ENCODE measurements at regions not wholly inside any gene's neighbourhood (a gene's known extent, or its start where the extent isn't known, plus 50 kb on each side); places are given as distances from the start of the nearest gene placed in this dataset.
"Not testable (repeated sequence)": the region's sequence is repeated elsewhere in the genome, so short reads cannot be mapped to it uniquely, and the experiment has no call there.

DNA sequence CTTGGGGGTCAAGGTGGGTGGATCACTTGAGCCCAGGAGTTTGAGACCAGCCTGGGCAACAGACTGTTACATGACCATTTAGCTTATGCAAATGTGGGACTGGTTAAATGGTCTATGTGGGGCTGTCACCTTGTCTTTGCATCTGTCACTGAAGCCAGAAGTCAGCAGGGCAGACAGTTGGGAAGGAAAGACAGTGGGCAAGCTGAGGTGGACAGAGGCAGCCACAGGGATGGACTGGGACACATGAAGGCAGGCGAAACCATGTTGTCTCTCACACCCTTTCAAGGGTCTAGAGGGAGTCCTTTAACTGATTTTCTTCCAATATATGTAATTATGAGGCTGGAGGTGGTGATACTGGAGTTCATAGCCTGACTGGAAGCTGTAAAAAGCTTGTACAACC is 426.4 kb downstream of the TMEM121 start:
- Histone ChIP-seq H3K4me3 (no peak overlapping the region), H3K36me3 (no peaks in the 10 kb centered on the region), H3K27ac (no peak overlapping the region), H3K9me3 (no peaks in the 10 kb centered on the region), H3K27me3 (no peaks in the 10 kb centered on the region), H3K4me1 (no peaks in the 10 kb centered on the region)
- no peak for DNase-seq
- intact Hi-C loops (cut with DNase I; ENCODE audit: low total_unique reads), result no loop called here
- no peak for TF ChIP-seq POLR2A (IDR thresholded peaks at IDR 0.05)
- TF ChIP-seq, protein P1, sequence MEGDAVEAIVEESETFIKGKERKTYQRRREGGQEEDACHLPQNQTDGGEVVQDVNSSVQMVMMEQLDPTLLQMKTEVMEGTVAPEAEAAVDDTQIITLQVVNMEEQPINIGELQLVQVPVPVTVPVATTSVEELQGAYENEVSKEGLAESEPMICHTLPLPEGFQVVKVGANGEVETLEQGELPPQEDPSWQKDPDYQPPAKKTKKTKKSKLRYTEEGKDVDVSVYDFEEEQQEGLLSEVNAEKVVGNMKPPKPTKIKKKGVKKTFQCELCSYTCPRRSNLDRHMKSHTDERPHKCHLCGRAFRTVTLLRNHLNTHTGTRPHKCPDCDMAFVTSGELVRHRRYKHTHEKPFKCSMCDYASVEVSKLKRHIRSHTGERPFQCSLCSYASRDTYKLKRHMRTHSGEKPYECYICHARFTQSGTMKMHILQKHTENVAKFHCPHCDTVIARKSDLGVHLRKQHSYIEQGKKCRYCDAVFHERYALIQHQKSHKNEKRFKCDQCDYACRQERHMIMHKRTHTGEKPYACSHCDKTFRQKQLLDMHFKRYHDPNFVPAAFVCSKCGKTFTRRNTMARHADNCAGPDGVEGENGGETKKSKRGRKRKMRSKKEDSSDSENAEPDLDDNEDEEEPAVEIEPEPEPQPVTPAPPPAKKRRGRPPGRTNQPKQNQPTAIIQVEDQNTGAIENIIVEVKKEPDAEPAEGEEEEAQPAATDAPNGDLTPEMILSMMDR (IDR thresholded peaks at IDR 0.05), result no peak

DNA sequence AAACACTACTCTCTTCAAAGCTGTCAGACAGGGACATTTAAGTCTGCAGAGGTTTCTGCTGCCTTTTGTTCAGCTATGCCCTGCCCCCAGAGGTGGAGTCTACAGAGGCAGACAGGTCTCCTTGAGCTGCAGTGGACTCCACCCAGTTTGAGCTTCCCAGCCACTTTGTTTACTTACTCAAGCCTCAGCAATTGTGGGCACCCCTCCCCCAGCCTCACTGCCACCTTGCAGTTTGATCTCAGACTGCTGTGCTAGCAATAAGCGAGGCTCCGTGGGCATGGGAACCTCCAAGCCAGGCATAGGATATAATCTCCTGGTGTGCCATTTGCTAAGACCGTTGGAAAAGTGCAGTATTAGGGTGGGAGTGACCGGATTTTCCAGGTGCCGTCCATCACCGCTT is 435.2 kb downstream of the TMEM121 start:
- H3K4me1 ChIP-seq; H3K27ac ChIP-seq; intact Hi-C loops (cut with DNase I; ENCODE audit: low total_unique reads); H3K4me3 ChIP-seq; H3K9me3 ChIP-seq; H3K27me3 ChIP-seq; DNase-seq; H3K36me3 ChIP-seq: not testable (repeated sequence)

DNA sequence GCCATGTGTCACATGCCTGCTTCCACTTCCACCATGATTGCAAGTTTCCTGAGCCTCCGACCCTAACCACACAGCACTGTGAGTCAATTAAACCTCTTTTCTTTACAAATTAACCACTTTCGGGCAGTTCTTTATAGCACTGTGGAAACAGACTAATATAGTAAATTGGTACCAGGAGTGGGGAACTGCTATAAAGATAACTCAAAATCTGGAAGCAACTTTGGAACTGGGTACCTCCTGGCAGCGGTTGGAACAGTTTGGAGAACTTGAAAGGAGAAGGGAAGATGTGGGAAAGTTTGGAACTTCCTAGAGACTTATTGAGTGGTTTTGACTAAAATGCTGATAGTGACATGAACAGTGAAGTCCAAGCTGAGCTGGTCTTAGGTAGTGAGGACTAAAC is 436.1 kb downstream of the TMEM121 start:
- H3K27me3 ChIP-seq, result no peaks in the 10 kb centered on the region
- no peak for TF ChIP-seq POLR2A (IDR thresholded peaks at IDR 0.05)
- TF ChIP-seq, protein P1 (IDR thresholded peaks at IDR 0.05), result no peak
- no peaks in the 10 kb centered on the region for H3K36me3 ChIP-seq
- intact Hi-C loops (cut with DNase I; ENCODE audit: low total_unique reads), result no loop called here
- H3K9me3 ChIP-seq, result no peaks in the 10 kb centered on the region
- no peak overlapping the region for H3K4me3 ChIP-seq
- no peak overlapping the region for H3K27ac ChIP-seq
- no peak for DNase-seq
- no peaks in the 10 kb centered on the region for H3K4me1 ChIP-seq

DNA sequence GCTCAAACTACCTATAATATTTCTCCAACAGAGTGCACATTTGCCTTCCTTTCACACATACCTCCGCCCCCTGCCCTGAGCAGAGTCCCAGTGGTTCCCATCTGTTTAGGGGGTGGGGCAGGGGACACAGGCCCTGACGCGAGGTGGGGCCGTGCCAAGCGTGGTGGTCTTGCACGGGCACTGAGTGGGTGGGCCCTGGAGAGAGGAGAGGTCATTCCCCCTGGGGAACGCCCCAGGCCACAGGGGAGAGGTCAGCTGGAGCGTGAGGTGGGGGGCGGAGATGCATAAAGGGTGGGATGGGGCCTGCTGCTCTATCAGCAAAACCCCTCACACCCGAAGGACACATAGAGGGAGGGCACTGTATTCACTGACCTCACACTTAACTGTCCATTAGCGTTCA is 441.9 kb downstream of the TMEM121 start:
- H3K4me1 ChIP-seq, result no peaks in the 10 kb centered on the region
- no peak for TF ChIP-seq POLR2A (IDR thresholded peaks at IDR 0.05)
- TF ChIP-seq, protein P1 (IDR thresholded peaks at IDR 0.05), result no peak
- no peak for DNase-seq
- H3K27me3 ChIP-seq, result no peaks in the 10 kb centered on the region
- H3K27ac ChIP-seq, result no peak overlapping the region
- H3K4me3 ChIP-seq, result no peak overlapping the region
- no peaks in the 10 kb centered on the region for H3K9me3 ChIP-seq
- intact Hi-C loops (cut with DNase I; ENCODE audit: low total_unique reads), result no loop called here
- no peaks in the 10 kb centered on the region for H3K36me3 ChIP-seq

DNA sequence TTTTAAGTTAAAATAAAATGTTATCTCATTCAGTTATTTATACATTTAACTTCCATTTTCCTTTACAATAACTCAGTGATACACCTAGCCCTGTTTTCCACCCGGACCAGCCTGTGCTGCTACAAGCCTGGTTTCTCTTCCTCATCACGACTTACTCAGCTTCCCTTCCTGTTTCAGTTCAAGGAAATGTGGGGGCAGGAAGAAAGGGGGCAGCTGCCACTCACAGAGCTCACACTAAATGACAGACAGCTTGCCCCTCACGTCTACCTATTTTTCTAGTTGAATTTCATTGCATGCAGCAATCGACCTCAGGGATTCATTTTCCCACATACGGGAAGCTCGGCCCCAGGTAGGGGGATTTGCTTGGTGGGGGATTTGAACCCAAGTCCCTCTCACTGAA is 442.6 kb downstream of the TMEM121 start:
- H3K9me3 ChIP-seq; H3K27me3 ChIP-seq; H3K4me1 ChIP-seq; H3K4me3 ChIP-seq; intact Hi-C loops (cut with DNase I; ENCODE audit: low total_unique reads); DNase-seq; H3K27ac ChIP-seq; H3K36me3 ChIP-seq: not testable (repeated sequence)

DNA sequence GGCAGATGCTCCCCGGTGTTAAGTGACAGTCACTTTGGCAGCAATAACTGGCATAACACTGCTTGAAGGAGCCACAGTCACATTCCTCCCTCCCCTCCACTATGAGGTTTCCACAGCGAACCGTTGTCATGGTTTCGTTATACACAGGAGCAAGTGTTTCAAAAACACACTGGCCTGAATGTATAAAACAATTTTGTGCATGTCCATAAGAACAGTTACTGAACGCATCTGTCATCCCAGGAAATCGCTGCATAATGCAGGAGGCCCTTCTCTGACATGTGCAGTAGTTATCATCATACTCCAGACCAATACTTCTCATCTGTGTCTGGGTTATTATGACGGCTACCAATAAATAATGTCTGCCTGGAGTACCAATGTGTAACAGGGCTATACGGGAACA is 444.4 kb downstream of the TMEM121 start:
- H3K9me3 ChIP-seq; DNase-seq; H3K4me1 ChIP-seq; H3K27me3 ChIP-seq; H3K36me3 ChIP-seq; H3K4me3 ChIP-seq; intact Hi-C loops (cut with DNase I; ENCODE audit: low total_unique reads); H3K27ac ChIP-seq: not testable (repeated sequence)
